Cardiac muscle cell (in vitro differentiated cells and primary cell): ENCODE measurements at regions not wholly inside any gene's neighbourhood (a gene's known extent, or its start where the extent isn't known, plus 50 kb on each side); places are given as distances from the start of the nearest gene placed in this dataset.

Experiments used
- DNase-seq, 2 donors: peaks; one replicate each; pipeline versions ENCODE4 v3.0.0 to v3.0.0-alpha.2; 2010 to 2017; ENCODE audit warnings: low read depth in 1 of 2, low spot score in 1 of 2
- H3K27ac ChIP-seq: fragments of 200-600 bp; sonication (generic); 2 replicates; pipeline ENCODE4 v1.5.1; 2016
- H3K27me3 ChIP-seq: fragments of 200-600 bp; sonication (generic); 2 replicates; pipeline ENCODE4 v1.6.0; 2016; ENCODE audit warnings: control low read depth
- H3K36me3 ChIP-seq: fragments of 200-600 bp; sonication (generic); 2 replicates; pipeline ENCODE4 v1.5.1; 2016; ENCODE audit warnings: control low read depth
- H3K4me1 ChIP-seq: fragments of 200-600 bp; sonication (generic); 2 replicates; pipeline ENCODE4 v1.8.1; 2017; ENCODE audit warnings: low read depth, mild to moderate bottlenecking, mixed run types
- H3K4me3 ChIP-seq: fragments of 200-600 bp; sonication (generic); 2 replicates; pipeline ENCODE4 v1.5.1; 2016; ENCODE audit warnings: mild to moderate bottlenecking
- H3K9me3 ChIP-seq: fragments of 200-600 bp; sonication (generic); 2 replicates; pipeline ENCODE4 v1.5.1; 2017; ENCODE audit warnings: low read depth, mild to moderate bottlenecking, control low read depth
- TF ChIP-seq, protein P1 (sequence below): IDR thresholded peaks from 2 replicates; pipeline ENCODE4 v1.5.1; 2012; ENCODE audit warnings: low read depth, mild to moderate bottlenecking, low read length

- Histone ChIP-seq H3K4me1 (no peaks in the 10 kb centered on the region), H3K27me3 (no peaks in the 10 kb centered on the region), H3K9me3 (no peaks in the 10 kb centered on the region), H3K36me3 (no peaks in the 10 kb centered on the region), H3K4me3 (no peak overlapping the region), H3K27ac (no peak overlapping the region)
- peak in 1 of 2 donors; percentile 69 for DNase-seq
- TF ChIP-seq, protein P1, sequence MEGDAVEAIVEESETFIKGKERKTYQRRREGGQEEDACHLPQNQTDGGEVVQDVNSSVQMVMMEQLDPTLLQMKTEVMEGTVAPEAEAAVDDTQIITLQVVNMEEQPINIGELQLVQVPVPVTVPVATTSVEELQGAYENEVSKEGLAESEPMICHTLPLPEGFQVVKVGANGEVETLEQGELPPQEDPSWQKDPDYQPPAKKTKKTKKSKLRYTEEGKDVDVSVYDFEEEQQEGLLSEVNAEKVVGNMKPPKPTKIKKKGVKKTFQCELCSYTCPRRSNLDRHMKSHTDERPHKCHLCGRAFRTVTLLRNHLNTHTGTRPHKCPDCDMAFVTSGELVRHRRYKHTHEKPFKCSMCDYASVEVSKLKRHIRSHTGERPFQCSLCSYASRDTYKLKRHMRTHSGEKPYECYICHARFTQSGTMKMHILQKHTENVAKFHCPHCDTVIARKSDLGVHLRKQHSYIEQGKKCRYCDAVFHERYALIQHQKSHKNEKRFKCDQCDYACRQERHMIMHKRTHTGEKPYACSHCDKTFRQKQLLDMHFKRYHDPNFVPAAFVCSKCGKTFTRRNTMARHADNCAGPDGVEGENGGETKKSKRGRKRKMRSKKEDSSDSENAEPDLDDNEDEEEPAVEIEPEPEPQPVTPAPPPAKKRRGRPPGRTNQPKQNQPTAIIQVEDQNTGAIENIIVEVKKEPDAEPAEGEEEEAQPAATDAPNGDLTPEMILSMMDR: no peak
Measured at GRCh38 chr2:39996653-39997080, 217.6 kb upstream of the THUMPD2 start.

GRCh38 chr2:39995005-39995737, 216.1 kb upstream of the THUMPD2 start:
- Histone ChIP-seq H3K4me1 (no peaks in the 10 kb centered on the region), H3K4me3 (no peak overlapping the region), H3K9me3 (no peaks in the 10 kb centered on the region), H3K27me3 (no peaks in the 10 kb centered on the region), H3K27ac (no peak overlapping the region), H3K36me3 (no peaks in the 10 kb centered on the region)
- TF ChIP-seq, protein P1: no peak
- DNase-seq: no peak

DNA sequence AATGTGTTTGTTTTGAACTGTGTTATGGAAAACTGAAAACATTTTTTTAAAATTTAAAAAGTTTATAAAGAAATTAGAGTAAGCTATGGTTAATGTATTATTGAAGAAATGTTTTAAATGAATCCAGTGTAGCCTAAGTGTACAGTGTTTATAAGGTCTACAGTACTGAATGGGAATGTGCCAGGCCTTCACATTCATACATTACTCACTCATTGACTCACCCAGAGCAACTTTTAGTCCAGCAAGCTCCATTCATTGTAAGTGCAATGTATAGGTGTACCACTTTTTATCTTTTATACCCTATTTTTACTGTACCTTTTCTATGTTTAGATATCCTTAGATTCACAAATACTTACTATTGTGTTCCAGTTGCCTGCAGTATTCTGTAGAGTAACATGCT, 215.1 kb upstream of the THUMPD2 start:
- H3K27ac ChIP-seq: no peak overlapping the region
- TF ChIP-seq, protein P1: no peak

GRCh38 chr2:39991298-39991697, 212.2 kb upstream of the THUMPD2 start:
- Histone ChIP-seq H3K9me3 (no peaks in the 10 kb centered on the region), H3K4me3 (no peak overlapping the region), H3K4me1 (no peaks in the 10 kb centered on the region), H3K27me3 (no peaks in the 10 kb centered on the region), H3K36me3 (no peaks in the 10 kb centered on the region), H3K27ac (no peak overlapping the region)
- TF ChIP-seq, protein P1: no peak
- peak in 1 of 2 donors; percentile 53 for DNase-seq

More for the DNA sequence above, 215.1 kb upstream of the THUMPD2 start:
- Histone ChIP-seq H3K9me3 (no peaks in the 10 kb centered on the region), H3K36me3 (no peaks in the 10 kb centered on the region), H3K27me3 (no peaks in the 10 kb centered on the region), H3K4me3 (no peak overlapping the region), H3K4me1 (no peaks in the 10 kb centered on the region)
- DNase-seq: peak in 1 of 2 donors; percentile 48

GRCh38 chr2:39990335-39990900, 211.4 kb upstream of the THUMPD2 start:
- H3K4me1 ChIP-seq: no peaks in the 10 kb centered on the region
- H3K9me3 ChIP-seq: no peaks in the 10 kb centered on the region
- H3K36me3 ChIP-seq: no peaks in the 10 kb centered on the region
- no peak overlapping the region for H3K27ac ChIP-seq
- H3K4me3 ChIP-seq: no peak overlapping the region
- no peaks in the 10 kb centered on the region for H3K27me3 ChIP-seq
- TF ChIP-seq, protein P1: no peak
- DNase-seq: peak in 1 of 2 donors; percentile 6
